Fibroblast of the conjunctiva (primary cell): ENCODE measurements at regions not wholly inside any gene's neighbourhood (a gene's known extent, or its start where the extent isn't known, plus 50 kb on each side); places are given as distances from the start of the nearest gene placed in this dataset.
"Not testable (repeated sequence)": the region's sequence is repeated elsewhere in the genome, so short reads cannot be mapped to it uniquely, and the experiment has no call there.

Source experiments
- DNase-seq: peaks from one replicate; pipeline ENCODE4 v3.0.0-alpha.2; 2010; ENCODE audit warnings: low read depth

- no peak for DNase-seq
Observed at GRCh38 chrX:115402299-115402698, 112.8 kb downstream of the LUZP4 start.

GRCh38 chrX:115408771-115409400, 119.4 kb downstream of the LUZP4 start:
- no peak for DNase-seq

- DNase-seq = no peak
Observed at GRCh38 chrX:115409551-115409950, 120.0 kb downstream of the LUZP4 start.

- DNase-seq = no peak
Observed at GRCh38 chrX:115410731-115411428, 121.4 kb downstream of the LUZP4 start.

GRCh38 chrX:115413246-115413878, 123.8 kb downstream of the LUZP4 start:
- no peak for DNase-seq

GRCh38 chrX:115419069-115419468, 129.6 kb downstream of the LUZP4 start:
- no peak for DNase-seq

- no peak for DNase-seq
Observed at GRCh38 chrX:115423086-115423485, 133.6 kb downstream of the LUZP4 start.

- DNase-seq = no peak
Observed at GRCh38 chrX:115425359-115425758, 135.6 kb upstream of the PLS3 start.

- no peak for DNase-seq
Observed at GRCh38 chrX:115427861-115428410, 133.0 kb upstream of the PLS3 start.

GRCh38 chrX:115434834-115435233, 126.1 kb upstream of the PLS3 start:
- not testable (repeated sequence) for DNase-seq

GRCh38 chrX:115437841-115438595, 123.0 kb upstream of the PLS3 start:
- DNase-seq = no peak

- DNase-seq = no peak
Observed at GRCh38 chrX:115448146-115448545, 112.8 kb upstream of the PLS3 start.

- no peak for DNase-seq
Observed at GRCh38 chrX:115449742-115450141, 111.2 kb upstream of the PLS3 start.

- DNase-seq = no peak
Observed at GRCh38 chrX:115452251-115452650, 108.7 kb upstream of the PLS3 start.

GRCh38 chrX:115459883-115460880, 100.8 kb upstream of the PLS3 start:
- peak; percentile 14 for DNase-seq

- DNase-seq = no peak
Observed at GRCh38 chrX:115462406-115462805, 98.6 kb upstream of the PLS3 start.

- no peak for DNase-seq
Observed at GRCh38 chrX:115467961-115468360, 93.0 kb upstream of the PLS3 start.

- no peak for DNase-seq
Observed at GRCh38 chrX:115472131-115472530, 88.8 kb upstream of the PLS3 start.

GRCh38 chrX:115486510-115486909, 74.5 kb upstream of the PLS3 start:
- no peak for DNase-seq

GRCh38 chrX:115487608-115488007, 73.4 kb upstream of the PLS3 start:
- no peak for DNase-seq

GRCh38 chrX:115490814-115491213, 70.2 kb upstream of the PLS3 start:
- DNase-seq = no peak
